ENCODE measurements at regions not wholly inside any gene's neighbourhood (a gene's known extent, or its start where the extent isn't known, plus 50 kb on each side); places are given as distances from the start of the nearest gene placed in this dataset.

DNA sequence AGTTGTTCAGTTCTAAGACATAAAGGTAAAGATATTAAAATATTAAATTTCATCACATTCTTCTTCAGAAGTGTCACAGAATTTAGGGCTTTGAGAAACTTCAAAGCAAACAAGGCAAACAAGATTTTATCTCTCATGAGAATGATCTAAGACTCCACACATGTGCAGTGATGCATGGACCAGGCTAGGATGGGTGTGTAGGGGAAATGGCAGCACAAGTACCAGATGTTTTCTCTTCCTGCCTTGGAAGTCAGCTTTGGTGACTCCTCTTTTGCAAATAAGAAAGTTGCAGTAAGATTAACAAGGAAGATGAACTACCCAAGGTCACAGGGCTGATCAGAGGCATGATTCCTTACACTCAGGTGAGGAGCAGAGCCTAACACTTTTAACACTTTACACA lies 163.8 kb upstream of the LMNTD1 start:
- Histone ChIP-seq H3K79me2 (replicated peaks; ENCODE audit: insufficient read depth, low read length) (no peaks in the 10 kb centered on the region), H3K36me3 (ENCODE audit: insufficient read depth, low read length) (no peaks in the 10 kb centered on the region), H4K20me1 (ENCODE audit: insufficient read depth) (no peaks in the 10 kb centered on the region), H3K9ac (ENCODE audit: low read length) (no peak overlapping the region), H3K4me3 (ENCODE audit: low read length) (no peak overlapping the region), H3K27ac (ENCODE audit: low read length) (no peak overlapping the region), H3K9me3 (ENCODE audit: low read length) (no peaks in the 10 kb centered on the region), H3K9me2 (ENCODE audit: insufficient read depth, low read length) (no peaks in the 10 kb centered on the region), H3F3A (ENCODE audit: insufficient read depth, low read length, poor library complexity, severe bottlenecking) (no peaks in the 10 kb centered on the region), H3K27me3 (ENCODE audit: insufficient read depth, low read depth, low read length) (no peaks in the 10 kb centered on the region), H2AFZ (ENCODE audit: low read depth, low read length) (no peak overlapping the region), H3K4me2 (ENCODE audit: low read length) (no peak overlapping the region)
- TF ChIP-seq SMC3 (conservative IDR thresholded peaks at IDR 0.05; ENCODE audit: poor library complexity) (no peak), MXI1 (conservative IDR thresholded peaks at IDR 0.05; ENCODE audit: poor library complexity, severe bottlenecking) (no peak), EP300 (conservative IDR thresholded peaks at IDR 0.05; ENCODE audit: poor library complexity, severe bottlenecking) (no peak), EZH2 (IDR thresholded peaks at IDR 0.05; ENCODE audit: borderline replicate concordance, insufficient read depth, low read length, poor library complexity, severe bottlenecking) (no peak), POLR2AphosphoS5 (IDR thresholded peaks at IDR 0.05) (no peak), RAD21 (conservative IDR thresholded peaks at IDR 0.05) (no peak)
- TF ChIP-seq, protein P1, sequence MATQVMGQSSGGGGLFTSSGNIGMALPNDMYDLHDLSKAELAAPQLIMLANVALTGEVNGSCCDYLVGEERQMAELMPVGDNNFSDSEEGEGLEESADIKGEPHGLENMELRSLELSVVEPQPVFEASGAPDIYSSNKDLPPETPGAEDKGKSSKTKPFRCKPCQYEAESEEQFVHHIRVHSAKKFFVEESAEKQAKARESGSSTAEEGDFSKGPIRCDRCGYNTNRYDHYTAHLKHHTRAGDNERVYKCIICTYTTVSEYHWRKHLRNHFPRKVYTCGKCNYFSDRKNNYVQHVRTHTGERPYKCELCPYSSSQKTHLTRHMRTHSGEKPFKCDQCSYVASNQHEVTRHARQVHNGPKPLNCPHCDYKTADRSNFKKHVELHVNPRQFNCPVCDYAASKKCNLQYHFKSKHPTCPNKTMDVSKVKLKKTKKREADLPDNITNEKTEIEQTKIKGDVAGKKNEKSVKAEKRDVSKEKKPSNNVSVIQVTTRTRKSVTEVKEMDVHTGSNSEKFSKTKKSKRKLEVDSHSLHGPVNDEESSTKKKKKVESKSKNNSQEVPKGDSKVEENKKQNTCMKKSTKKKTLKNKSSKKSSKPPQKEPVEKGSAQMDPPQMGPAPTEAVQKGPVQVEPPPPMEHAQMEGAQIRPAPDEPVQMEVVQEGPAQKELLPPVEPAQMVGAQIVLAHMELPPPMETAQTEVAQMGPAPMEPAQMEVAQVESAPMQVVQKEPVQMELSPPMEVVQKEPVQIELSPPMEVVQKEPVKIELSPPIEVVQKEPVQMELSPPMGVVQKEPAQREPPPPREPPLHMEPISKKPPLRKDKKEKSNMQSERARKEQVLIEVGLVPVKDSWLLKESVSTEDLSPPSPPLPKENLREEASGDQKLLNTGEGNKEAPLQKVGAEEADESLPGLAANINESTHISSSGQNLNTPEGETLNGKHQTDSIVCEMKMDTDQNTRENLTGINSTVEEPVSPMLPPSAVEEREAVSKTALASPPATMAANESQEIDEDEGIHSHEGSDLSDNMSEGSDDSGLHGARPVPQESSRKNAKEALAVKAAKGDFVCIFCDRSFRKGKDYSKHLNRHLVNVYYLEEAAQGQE (IDR thresholded peaks at IDR 0.05; ENCODE audit: borderline replicate concordance): no peak

DNA sequence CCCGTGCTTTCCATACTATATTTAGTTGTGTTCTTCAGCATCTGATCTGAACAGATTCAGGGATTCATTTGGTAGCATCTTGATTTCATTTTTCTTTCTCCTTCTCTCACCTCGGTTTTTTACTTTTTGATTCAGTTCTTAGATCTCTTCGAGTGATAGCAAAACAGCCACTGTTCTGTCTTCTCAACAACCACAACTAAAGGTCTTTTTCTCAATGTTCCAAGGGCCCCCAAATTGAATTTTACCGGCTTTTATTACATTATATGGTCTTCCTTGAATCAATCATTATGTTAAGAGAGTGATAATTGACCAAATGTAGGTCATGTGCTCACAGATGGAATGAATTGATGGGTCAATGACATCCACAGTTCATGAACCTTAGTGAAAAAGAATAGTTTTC lies 164.5 kb upstream of the LMNTD1 start:
- no peaks in the 10 kb centered on the region for H3K9me3 ChIP-seq (ENCODE audit: low read length)
- TF ChIP-seq EZH2 (IDR thresholded peaks at IDR 0.05; ENCODE audit: borderline replicate concordance, insufficient read depth, low read length, poor library complexity, severe bottlenecking) (no peak), TAF1 (IDR thresholded peaks at IDR 0.05; ENCODE audit: low read depth) (no peak), POLR2AphosphoS5 (IDR thresholded peaks at IDR 0.05) (no peak), MXI1 (conservative IDR thresholded peaks at IDR 0.05; ENCODE audit: poor library complexity, severe bottlenecking) (no peak), SMC3 (conservative IDR thresholded peaks at IDR 0.05; ENCODE audit: poor library complexity) (no peak), EP300 (conservative IDR thresholded peaks at IDR 0.05; ENCODE audit: poor library complexity, severe bottlenecking) (no peak), RAD21 (conservative IDR thresholded peaks at IDR 0.05) (no peak)
- TF ChIP-seq, protein P2, sequence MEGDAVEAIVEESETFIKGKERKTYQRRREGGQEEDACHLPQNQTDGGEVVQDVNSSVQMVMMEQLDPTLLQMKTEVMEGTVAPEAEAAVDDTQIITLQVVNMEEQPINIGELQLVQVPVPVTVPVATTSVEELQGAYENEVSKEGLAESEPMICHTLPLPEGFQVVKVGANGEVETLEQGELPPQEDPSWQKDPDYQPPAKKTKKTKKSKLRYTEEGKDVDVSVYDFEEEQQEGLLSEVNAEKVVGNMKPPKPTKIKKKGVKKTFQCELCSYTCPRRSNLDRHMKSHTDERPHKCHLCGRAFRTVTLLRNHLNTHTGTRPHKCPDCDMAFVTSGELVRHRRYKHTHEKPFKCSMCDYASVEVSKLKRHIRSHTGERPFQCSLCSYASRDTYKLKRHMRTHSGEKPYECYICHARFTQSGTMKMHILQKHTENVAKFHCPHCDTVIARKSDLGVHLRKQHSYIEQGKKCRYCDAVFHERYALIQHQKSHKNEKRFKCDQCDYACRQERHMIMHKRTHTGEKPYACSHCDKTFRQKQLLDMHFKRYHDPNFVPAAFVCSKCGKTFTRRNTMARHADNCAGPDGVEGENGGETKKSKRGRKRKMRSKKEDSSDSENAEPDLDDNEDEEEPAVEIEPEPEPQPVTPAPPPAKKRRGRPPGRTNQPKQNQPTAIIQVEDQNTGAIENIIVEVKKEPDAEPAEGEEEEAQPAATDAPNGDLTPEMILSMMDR (IDR thresholded peaks at IDR 0.05; ENCODE audit: poor library complexity, severe bottlenecking): no peak
- TF ChIP-seq, protein P1 (IDR thresholded peaks at IDR 0.05; ENCODE audit: borderline replicate concordance): no peak

More for the DNA sequence above, 164.5 kb upstream of the LMNTD1 start:
- H3K79me2 ChIP-seq (replicated peaks; ENCODE audit: insufficient read depth, low read length): no peaks in the 10 kb centered on the region
- no peaks in the 10 kb centered on the region for H3K27me3 ChIP-seq (ENCODE audit: insufficient read depth, low read depth, low read length)
- H2AFZ ChIP-seq (ENCODE audit: low read depth, low read length): no peak overlapping the region
- no peaks in the 10 kb centered on the region for H3K9me2 ChIP-seq (ENCODE audit: insufficient read depth, low read length)
- no peak overlapping the region for H3K27ac ChIP-seq (ENCODE audit: low read length)
- no peak overlapping the region for H3K4me3 ChIP-seq (ENCODE audit: low read length)
- no peaks in the 10 kb centered on the region for H3K36me3 ChIP-seq (ENCODE audit: insufficient read depth, low read length)
- no peaks in the 10 kb centered on the region for H3F3A ChIP-seq (ENCODE audit: insufficient read depth, low read length, poor library complexity, severe bottlenecking)
- H3K9ac ChIP-seq (ENCODE audit: low read length): no peak overlapping the region
- H4K20me1 ChIP-seq (ENCODE audit: insufficient read depth): no peaks in the 10 kb centered on the region
- H3K4me2 ChIP-seq (ENCODE audit: low read length): no peak overlapping the region

All from neural cell (in vitro differentiated cells).